ENCODE measurements at regions not wholly inside any gene's neighbourhood (a gene's known extent, or its start where the extent isn't known, plus 50 kb on each side); places are given as distances from the start of the nearest gene placed in this dataset.

DNA sequence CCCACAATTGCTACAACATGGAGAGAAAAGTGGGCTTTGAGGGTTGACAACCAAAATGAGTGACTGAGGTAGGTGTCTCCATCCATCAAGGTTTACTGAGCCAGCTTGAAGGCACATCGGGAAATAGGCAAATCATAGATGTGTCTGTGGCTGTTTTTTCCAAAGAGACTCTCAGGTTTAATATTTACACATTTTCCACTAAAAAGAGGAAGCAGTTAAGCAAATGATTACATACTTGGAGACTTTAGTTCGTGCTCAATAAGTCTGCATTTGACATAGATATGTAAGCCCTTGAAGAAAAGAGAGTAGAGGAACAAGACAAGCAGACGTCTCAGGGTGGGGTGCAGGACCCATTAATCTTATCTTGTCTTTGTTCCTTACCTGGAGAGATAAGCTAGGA lies 148.9 kb upstream of the COX10 start:
- TF ChIP-seq CTCF (IDR thresholded peaks at IDR 0.05): no peak
- no peak for TF ChIP-seq POLR2A (IDR thresholded peaks at IDR 0.05)
- no peak for TF ChIP-seq POLR2AphosphoS5 (IDR thresholded peaks at IDR 0.05)
